ENCODE measurements at regions not wholly inside any gene's neighbourhood (a gene's known extent, or its start where the extent isn't known, plus 50 kb on each side); places are given as distances from the start of the nearest gene placed in this dataset.

GRCh38 chr2:221304916-221305315 lies 267.2 kb downstream of the EPHA4 start:
- no peak overlapping the region for H3K4me3 Mint-ChIP-seq
- no peaks in the 10 kb centered on the region for H3K9me3 Mint-ChIP-seq
- POLR2A ChIA-PET, result no interaction called here
- no peak for DNase-seq
- ATAC-seq (ENCODE audit: low read depth), result no peak
- H3K36me3 Mint-ChIP-seq, result no peaks in the 10 kb centered on the region
- H3K27ac Mint-ChIP-seq, result no peak overlapping the region
- H3K27me3 Mint-ChIP-seq, result no peaks in the 10 kb centered on the region
- H3K4me1 Mint-ChIP-seq, result no peaks in the 10 kb centered on the region

- Mint-ChIP-seq H3K9me3 (no peaks in the 10 kb centered on the region), H3K27ac (no peak overlapping the region), H3K27me3 (no peaks in the 10 kb centered on the region), H3K4me3 (no peak overlapping the region), H3K36me3 (no peaks in the 10 kb centered on the region), H3K4me1 (no peaks in the 10 kb centered on the region)
- DNase-seq (no peak), ATAC-seq (ENCODE audit: low read depth) (no peak)
- POLR2A ChIA-PET, result no interaction called here
Observed at GRCh38 chr2:221308507-221309066, 263.5 kb downstream of the EPHA4 start.

DNA sequence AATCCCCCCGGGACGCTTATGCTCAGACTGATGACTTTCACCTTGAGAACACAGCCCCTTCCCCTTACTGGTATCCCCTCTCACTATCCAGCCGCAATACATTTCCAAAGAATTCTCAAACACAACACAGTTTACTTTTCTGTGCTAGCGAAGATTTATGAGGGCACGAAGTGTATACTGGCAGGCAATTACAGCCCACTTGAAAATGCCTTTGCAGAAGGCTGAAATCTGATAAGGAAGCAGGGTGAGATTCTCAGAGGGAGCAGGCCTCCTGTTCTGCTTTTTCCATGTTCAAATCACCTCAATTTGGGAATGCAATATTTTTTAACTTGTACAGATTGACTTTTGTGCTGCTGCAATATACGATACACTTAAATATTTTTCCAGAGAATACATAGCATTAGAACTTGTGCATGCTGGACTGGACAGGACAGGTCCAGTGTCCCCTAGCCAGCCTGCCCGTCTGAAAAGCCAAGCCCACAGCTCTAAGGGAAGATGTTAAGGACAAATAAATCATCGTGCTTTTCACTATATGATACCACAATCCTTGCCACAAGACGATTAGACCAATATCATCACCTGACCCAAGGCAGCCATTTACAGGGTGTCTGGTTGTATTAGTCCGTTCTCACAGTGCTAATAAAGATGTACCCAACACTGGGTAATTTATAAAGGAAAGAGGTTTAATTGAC lies 262.1 kb downstream of the EPHA4 start:
- no peaks in the 10 kb centered on the region for H3K4me1 Mint-ChIP-seq
- H3K9me3 Mint-ChIP-seq, result no peaks in the 10 kb centered on the region
- ATAC-seq (ENCODE audit: low read depth) (no peak), DNase-seq (no peak)
- no peak overlapping the region for H3K27ac Mint-ChIP-seq
- H3K4me3 Mint-ChIP-seq, result no peak overlapping the region
- no peaks in the 10 kb centered on the region for H3K36me3 Mint-ChIP-seq
- POLR2A ChIA-PET, result no interaction called here
- no peaks in the 10 kb centered on the region for H3K27me3 Mint-ChIP-seq

- POLR2A ChIA-PET, result no interaction called here
- ATAC-seq (ENCODE audit: low read depth), result no peak
Observed at GRCh38 chr2:221310730-221311129, 261.4 kb downstream of the EPHA4 start.

GRCh38 chr2:221312634-221313033 lies 259.5 kb downstream of the EPHA4 start:
- ATAC-seq (ENCODE audit: low read depth) (no peak), DNase-seq (no peak)
- Mint-ChIP-seq H3K9me3 (no peaks in the 10 kb centered on the region), H3K4me3 (no peak overlapping the region), H3K27ac (no peak overlapping the region), H3K4me1 (no peaks in the 10 kb centered on the region), H3K36me3 (no peaks in the 10 kb centered on the region), H3K27me3 (no peaks in the 10 kb centered on the region)
- POLR2A ChIA-PET, result no interaction called here

More at GRCh38 chr2:221310730-221311129, 261.4 kb downstream of the EPHA4 start:
- no peaks in the 10 kb centered on the region for H3K27me3 Mint-ChIP-seq
- H3K36me3 Mint-ChIP-seq, result no peaks in the 10 kb centered on the region
- H3K4me3 Mint-ChIP-seq, result no peak overlapping the region
- no peaks in the 10 kb centered on the region for H3K9me3 Mint-ChIP-seq
- no peak for DNase-seq
- H3K27ac Mint-ChIP-seq, result no peak overlapping the region
- H3K4me1 Mint-ChIP-seq, result no peaks in the 10 kb centered on the region

- no peak for ATAC-seq (ENCODE audit: low read depth)
Observed at GRCh38 chr2:221314786-221315185, 257.3 kb downstream of the EPHA4 start.

GRCh38 chr2:221318376-221319130 lies 253.6 kb downstream of the EPHA4 start:
- no peak overlapping the region for H3K4me3 Mint-ChIP-seq
- H3K9me3 Mint-ChIP-seq, result no peaks in the 10 kb centered on the region
- POLR2A ChIA-PET, result no interaction called here
- H3K27ac Mint-ChIP-seq, result no peak overlapping the region
- DNase-seq (no peak), ATAC-seq (ENCODE audit: low read depth) (no peak)
- H3K36me3 Mint-ChIP-seq, result no peaks in the 10 kb centered on the region
- no peaks in the 10 kb centered on the region for H3K4me1 Mint-ChIP-seq
- no peaks in the 10 kb centered on the region for H3K27me3 Mint-ChIP-seq

More at GRCh38 chr2:221314786-221315185, 257.3 kb downstream of the EPHA4 start:
- Mint-ChIP-seq H3K27ac (no peak overlapping the region), H3K9me3 (no peaks in the 10 kb centered on the region), H3K4me3 (no peak overlapping the region), H3K27me3 (no peaks in the 10 kb centered on the region), H3K36me3 (no peaks in the 10 kb centered on the region), H3K4me1 (no peaks in the 10 kb centered on the region)
- POLR2A ChIA-PET, result no interaction called here
- no peak for DNase-seq

GRCh38 chr2:221322741-221323140 lies 249.4 kb downstream of the EPHA4 start:
- Mint-ChIP-seq H3K27me3 (no peaks in the 10 kb centered on the region), H3K36me3 (no peaks in the 10 kb centered on the region), H3K9me3 (no peaks in the 10 kb centered on the region), H3K4me3 (no peak overlapping the region), H3K4me1 (no peaks in the 10 kb centered on the region), H3K27ac (no peak overlapping the region)
- POLR2A ChIA-PET, result no interaction called here
- DNase-seq, result no peak
- no peak for ATAC-seq (ENCODE audit: low read depth)

DNA sequence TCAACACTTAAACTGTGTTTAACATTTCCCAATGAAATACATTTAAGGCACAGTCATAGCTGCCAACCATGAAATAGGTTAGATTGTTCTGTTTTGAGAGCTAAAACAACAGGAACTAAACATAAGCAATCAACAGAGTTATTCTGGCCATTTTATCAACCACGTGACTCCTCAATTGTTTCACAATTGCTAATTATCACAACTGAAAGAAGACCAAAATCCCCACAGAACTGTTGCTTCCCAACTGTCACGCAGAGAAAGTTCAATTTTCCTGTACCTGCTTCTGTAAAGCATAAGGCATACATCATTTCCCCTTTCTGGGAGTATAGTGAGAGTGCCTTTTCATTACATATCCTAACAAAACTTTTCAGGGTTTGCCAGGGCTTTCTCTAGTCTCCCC lies 248.6 kb downstream of the EPHA4 start:
- no peak overlapping the region for H3K27ac Mint-ChIP-seq
- no peak for DNase-seq
- ATAC-seq (ENCODE audit: low read depth), result no peak
- no peaks in the 10 kb centered on the region for H3K36me3 Mint-ChIP-seq
- H3K27me3 Mint-ChIP-seq, result no peaks in the 10 kb centered on the region
- no peaks in the 10 kb centered on the region for H3K9me3 Mint-ChIP-seq
- no peaks in the 10 kb centered on the region for H3K4me1 Mint-ChIP-seq
- POLR2A ChIA-PET, result no interaction called here
- no peak overlapping the region for H3K4me3 Mint-ChIP-seq

- Mint-ChIP-seq H3K27ac (no peak overlapping the region), H3K4me3 (no peak overlapping the region), H3K4me1 (no peaks in the 10 kb centered on the region), H3K9me3 (peaks cover 1% of the 10 kb centered on the region), H3K27me3 (no peaks in the 10 kb centered on the region), H3K36me3 (no peaks in the 10 kb centered on the region)
- DNase-seq (no peak), ATAC-seq (ENCODE audit: low read depth) (no peak)
- POLR2A ChIA-PET, result no interaction called here
Observed at GRCh38 chr2:221330436-221330835, 241.7 kb downstream of the EPHA4 start.

DNA sequence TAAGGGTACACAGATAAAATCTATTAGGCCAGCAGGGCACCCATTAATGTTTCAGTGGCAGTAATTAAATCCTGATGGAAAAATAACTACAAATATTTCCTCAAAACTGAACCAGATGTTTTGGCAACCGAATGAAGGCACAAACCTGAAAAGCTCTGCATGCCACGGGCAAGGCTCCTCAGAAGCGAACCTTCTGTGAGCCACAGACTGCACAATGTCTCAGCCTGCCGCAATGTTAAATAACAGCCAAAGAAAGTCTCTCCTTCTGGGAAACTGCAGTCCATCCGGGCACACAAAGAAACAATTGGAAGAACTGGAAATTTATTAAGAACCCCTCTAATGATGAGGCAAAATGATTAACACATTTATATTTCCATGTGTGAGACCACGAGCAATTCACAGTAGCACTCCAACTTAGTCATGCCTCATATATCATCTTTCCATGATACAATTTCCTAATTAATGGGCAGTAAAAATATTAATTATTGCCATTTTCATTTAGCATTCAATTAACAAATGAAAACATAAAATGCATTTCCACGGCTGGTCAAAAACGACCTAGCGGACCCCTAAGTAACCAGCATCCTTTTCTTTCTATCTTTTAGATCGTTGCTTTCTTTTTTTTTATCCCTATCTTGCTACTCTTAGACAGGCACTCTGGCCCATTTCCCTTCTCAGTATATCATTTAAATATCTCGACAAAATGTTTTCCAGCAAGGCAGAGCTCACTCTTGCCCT lies 237.5 kb downstream of the EPHA4 start:
- H3K4me1 Mint-ChIP-seq, result no peaks in the 10 kb centered on the region
- H3K36me3 Mint-ChIP-seq, result no peaks in the 10 kb centered on the region
- H3K27ac Mint-ChIP-seq, result no peak overlapping the region
- no peaks in the 10 kb centered on the region for H3K27me3 Mint-ChIP-seq
- DNase-seq (no peak), ATAC-seq (ENCODE audit: low read depth) (no peak)
- peaks cover 1% of the 10 kb centered on the region for H3K9me3 Mint-ChIP-seq
- H3K4me3 Mint-ChIP-seq, result no peak overlapping the region
- POLR2A ChIA-PET, result no interaction called here

DNA sequence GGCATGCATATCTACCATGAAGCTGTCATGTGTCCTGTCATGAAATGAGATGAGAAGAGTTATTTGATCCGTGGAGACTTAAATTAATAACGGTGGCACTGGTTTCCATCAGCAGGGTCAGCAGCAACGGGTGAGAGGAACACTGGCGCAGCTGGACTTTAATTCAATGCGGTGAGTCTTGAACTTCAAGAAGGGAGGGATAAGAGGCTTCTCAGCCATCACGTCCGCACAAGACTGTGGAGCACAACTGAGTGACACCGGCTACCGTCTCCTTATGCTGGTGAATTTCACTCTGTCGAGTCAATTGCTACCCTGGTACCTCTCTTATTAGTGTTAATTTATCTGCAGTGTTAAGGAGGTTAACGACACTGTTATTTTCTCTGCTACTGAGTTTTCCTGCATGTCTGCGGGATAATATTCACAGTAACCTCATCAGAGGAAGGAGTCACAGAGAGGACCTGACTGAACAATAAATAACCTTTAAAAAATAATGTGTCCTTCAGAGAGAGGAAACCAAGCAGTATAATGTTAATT lies 236.8 kb downstream of the EPHA4 start:
- POLR2A ChIA-PET, result no interaction called here
- Mint-ChIP-seq H3K27ac (no peak overlapping the region), H3K9me3 (peaks cover 1% of the 10 kb centered on the region), H3K4me3 (no peak overlapping the region), H3K27me3 (no peaks in the 10 kb centered on the region), H3K36me3 (no peaks in the 10 kb centered on the region), H3K4me1 (no peaks in the 10 kb centered on the region)
- no peak for ATAC-seq (ENCODE audit: low read depth)
- DNase-seq, result no peak

- Mint-ChIP-seq H3K9me3 (no peaks in the 10 kb centered on the region), H3K4me1 (no peaks in the 10 kb centered on the region), H3K27me3 (no peaks in the 10 kb centered on the region), H3K27ac (no peak overlapping the region), H3K36me3 (no peaks in the 10 kb centered on the region), H3K4me3 (no peak overlapping the region)
- POLR2A ChIA-PET, result no interaction called here
- DNase-seq, result no peak
- ATAC-seq (ENCODE audit: low read depth), result no peak
Observed at GRCh38 chr2:221336967-221337366, 235.1 kb downstream of the EPHA4 start.
